HG03460 (cell line): ENCODE measurements at regions not wholly inside any gene's neighbourhood (a gene's known extent, or its start where the extent isn't known, plus 50 kb on each side); places are given as distances from the start of the nearest gene placed in this dataset.
"Not testable (repeated sequence)": the region's sequence is repeated elsewhere in the genome, so short reads cannot be mapped to it uniquely, and the experiment has no call there.

Experiments
- ATAC-seq: cut with Tn5 transposase; IDR thresholded peaks from one replicate; pipeline ENCODE4 v1.9.1; 2021; ENCODE audit not compliant: unreplicated experiment

DNA sequence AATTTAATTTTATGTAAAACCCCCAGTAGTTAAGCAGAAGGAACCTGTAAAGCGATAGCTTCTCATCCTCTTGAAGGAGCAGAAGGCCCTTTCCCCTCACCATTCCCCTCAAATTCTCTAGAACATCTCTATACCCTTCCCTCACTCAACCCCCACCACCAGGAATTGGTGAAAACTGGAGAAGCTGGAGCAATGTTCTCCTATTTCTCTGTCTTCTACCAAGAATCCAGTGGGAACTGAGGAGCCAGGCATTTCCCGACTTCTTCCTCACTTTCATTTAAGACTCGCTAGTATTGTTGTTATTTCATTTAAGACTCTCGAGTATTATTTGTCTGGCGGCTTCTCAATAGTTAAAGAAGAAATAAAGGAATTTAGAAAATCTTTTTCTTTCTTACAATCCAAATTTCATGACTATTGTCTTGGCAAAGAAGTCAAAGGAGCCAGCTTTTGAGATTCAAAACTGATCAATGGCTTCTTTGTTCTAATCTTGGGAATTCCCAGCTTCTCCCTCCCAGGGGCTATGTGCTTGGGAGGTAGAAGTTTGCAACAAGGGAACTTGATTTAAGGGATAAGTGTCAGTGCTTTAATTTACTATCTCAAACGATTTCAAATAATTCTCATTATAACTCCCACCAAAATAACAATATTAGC lies 253.3 kb upstream of the ADGRL2 start:
- ATAC-seq: no peak

DNA sequence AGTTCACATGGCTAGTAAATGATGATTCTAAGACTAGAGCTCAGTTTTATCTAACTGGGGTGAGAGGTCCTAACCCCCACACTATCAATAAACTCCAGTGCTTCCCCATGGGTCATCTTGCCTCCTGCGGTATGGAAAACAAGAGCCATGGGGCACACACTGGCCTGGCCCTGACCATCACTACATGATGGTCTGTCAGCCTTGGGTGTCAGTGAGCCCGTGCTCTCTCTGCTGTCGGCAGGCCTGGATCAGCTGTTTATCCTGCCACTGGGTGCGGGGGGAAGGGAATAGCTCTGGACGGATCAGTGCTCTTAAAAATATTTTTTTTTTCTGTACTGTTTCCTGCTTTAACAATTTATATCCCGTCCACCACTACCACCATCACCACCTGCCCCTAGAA lies 255.0 kb upstream of the ADGRL2 start:
- ATAC-seq: no peak

- ATAC-seq: no peak
Measured at GRCh38 chr1:81543764-81544163, 257.0 kb upstream of the ADGRL2 start.

- ATAC-seq: no peak
Measured at GRCh38 chr1:81542196-81542595, 258.5 kb upstream of the ADGRL2 start.

GRCh38 chr1:81540216-81540615 lies 260.5 kb upstream of the ADGRL2 start:
- no peak for ATAC-seq

DNA sequence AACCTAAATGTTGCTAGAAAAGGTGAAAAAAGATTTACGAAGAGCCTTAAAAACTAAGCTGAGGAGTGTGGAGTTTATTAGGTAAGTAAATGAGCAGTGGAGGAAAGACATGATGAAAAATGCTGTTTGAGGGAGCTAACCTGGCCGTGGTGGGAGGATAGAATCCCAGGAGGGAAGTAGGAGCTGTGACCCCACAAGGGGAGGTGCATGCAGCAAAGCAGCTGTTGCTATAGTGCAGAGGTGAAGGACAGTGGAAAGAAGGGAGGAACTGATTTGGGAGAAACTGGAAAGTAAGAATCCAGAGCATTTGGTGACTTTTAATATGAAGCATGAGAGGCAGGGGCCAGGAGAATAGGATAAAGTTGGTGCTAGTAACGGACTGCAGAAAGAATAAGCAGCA lies 271.7 kb upstream of the ADGRL2 start:
- no peak for ATAC-seq

DNA sequence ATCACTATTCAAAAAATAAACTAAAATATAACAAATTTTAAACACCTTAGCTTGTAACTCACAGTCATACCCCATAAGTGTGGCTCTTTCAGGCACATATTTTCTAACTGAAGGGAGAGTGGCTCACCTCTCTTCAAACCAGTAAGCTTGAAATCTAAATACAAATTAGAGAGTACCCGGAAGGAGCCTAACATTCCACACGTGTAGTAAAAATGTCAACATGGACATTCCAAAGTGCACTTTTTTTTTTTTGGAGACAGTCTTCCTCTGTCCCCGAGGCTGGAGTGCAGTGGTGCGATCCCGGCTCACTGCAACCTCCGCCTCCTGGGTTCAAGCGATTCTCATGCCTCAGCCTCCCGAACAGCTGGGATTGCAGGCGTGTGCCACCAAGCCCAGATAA lies 275.6 kb upstream of the ADGRL2 start:
- no peak for ATAC-seq

GRCh38 chr1:81519987-81520386 lies 280.7 kb upstream of the ADGRL2 start:
- no peak for ATAC-seq

GRCh38 chr1:81517987-81518386 lies 282.7 kb upstream of the ADGRL2 start:
- no peak for ATAC-seq

GRCh38 chr1:81513796-81514354 lies 286.9 kb upstream of the ADGRL2 start:
- no peak for ATAC-seq

DNA sequence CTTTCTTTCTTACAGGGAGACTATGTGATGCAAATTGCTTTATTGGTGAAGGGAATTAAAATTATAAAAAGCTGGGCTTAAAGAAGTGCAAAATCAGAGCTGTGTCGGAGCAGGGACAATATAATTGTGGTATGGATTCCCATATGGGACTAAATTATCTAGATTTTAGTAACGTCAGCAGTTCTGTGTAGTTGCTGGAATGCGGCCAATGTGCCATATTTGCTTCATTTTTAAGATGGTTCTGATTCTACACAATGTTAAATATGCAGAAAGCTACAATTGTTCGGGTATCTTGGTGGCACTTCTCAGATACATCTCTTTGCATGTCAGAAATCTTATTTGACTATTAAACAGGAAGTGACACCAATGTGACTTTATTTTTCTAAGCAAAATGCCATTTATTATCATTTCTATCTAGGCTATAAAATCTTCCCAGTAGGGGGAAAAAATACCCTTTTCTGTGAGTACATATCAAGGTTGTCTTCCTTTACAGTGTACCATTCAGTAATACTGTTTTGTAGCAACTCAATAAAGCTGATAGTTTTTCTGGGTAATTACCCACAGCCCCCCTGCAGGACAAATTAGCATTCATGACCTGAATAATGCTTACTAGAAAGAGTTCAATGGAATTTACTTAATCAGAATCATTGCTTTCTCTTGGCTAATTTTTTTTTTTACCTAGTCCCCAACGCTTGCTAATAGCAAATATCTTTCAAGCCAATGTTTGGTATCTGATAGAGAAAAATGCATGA lies 288.3 kb upstream of the ADGRL2 start:
- no peak for ATAC-seq

GRCh38 chr1:81511281-81511680 lies 289.5 kb upstream of the ADGRL2 start:
- no peak for ATAC-seq

GRCh38 chr1:81510701-81511100 lies 290.0 kb upstream of the ADGRL2 start:
- ATAC-seq: no peak

DNA sequence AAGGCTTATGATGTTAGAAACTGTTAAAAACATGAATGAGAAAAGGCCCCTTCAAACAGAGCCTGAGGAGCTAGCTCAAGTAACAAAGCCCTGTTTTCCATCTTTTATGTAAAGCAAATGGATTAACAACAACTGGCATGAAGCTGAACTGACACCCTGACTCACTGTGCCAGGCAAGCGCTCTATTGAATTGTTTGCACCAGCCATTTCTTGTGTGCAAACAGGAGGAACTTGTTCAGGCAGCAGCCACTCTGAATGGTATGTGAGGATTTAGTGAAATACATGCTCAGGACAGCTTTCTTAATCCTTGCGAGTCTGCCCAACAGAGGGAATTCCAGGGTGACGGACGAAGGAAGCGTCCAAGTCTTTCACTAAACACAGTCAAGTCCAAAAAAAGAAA lies 291.1 kb upstream of the ADGRL2 start:
- ATAC-seq: no peak

DNA sequence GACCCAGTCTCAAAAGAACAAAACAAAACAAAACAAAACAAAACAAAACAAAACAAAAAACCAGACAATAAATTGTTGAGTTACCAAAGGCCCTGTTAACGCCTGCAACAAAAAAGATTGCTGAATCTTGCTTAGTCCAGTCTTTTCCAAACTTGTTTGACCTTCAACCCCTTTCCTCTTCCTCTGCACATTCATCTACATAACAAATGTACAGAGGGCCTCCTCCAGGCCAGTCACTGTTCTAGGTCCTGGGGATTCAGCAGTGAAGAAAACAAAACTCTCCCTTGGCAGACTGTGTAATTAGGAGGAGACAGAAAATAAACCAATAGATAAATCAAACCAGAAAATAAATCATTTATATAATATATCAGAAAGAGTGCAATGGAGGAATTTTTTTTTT lies 294.0 kb upstream of the ADGRL2 start:
- no peak for ATAC-seq

DNA sequence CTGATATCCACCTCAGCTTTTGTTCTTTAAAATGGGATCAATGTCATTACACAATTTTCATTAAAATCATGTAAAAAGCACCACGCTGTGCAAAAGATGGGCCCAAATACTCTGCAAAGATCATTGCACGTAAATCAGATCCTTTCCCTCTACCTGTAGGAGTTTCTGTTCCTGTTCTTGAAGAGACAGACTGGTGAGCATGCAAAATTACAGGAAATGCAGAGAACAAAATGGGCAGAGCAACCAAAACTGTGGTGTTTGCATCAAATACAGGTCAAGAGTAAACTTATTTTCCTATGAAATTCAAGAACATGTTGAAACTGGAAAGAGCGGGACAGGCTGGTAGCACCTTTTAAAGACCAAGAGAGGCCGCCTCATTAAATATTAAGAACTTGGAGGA lies 294.9 kb upstream of the ADGRL2 start:
- peak; percentile 82 for ATAC-seq

- ATAC-seq: not testable (repeated sequence)
Measured at GRCh38 chr1:81504820-81505219, 295.9 kb upstream of the ADGRL2 start.

DNA sequence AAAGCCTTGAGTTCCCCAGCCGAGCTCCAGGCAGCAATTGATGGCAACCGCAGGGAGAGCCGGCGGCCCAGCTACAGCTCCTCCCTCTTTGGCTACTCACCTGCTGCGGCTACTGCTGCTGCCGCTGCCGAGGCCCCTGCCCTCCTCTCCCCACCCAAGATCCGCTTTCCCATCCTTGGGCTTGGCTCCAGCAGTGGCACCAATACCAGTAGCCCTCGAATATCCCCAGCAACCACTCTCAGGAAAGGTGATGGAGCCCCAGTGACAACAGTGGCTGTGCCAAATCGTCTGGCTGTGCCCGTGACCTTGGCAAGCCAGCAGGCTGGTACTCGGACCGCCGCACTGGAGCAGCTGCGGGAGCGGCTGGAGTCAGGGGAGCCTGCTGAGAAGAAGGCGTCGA lies 298.0 kb upstream of the ADGRL2 start:
- ATAC-seq: not testable (repeated sequence)

DNA sequence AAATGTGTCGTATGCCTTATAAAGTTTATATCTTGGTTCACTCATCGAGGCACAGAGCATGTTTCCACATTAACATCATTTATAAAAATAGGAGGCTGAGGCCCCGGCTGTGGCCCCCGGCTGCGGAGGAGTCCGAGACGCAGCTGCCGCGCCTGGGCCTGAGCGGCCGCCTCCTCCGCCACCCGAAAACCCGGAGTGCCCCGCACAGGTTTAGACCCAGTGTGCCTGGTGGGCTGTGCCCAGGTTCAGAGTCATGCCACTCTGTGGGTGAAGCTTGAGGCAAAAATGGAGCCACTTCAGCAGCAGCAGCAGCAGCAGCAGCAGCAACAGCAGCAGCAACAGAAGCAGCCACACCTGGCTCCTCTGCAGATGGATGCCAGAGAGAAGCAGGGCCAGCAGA lies 299.2 kb upstream of the ADGRL2 start:
- not testable (repeated sequence) for ATAC-seq

GRCh38 chr1:81499487-81499886 lies 301.2 kb upstream of the ADGRL2 start:
- ATAC-seq: no peak

GRCh38 chr1:81498471-81499462 lies 302.0 kb upstream of the ADGRL2 start:
- no peak for ATAC-seq
